NCI-H526 (cell line): ENCODE measurements at regions not wholly inside any gene's neighbourhood (a gene's known extent, or its start where the extent isn't known, plus 50 kb on each side); places are given as distances from the start of the nearest gene placed in this dataset.

Experiments
- DNase-seq, 2 experiments: peaks; one replicate each; lab custom pipeline; 2025; lab: John Stamatoyannopoulos, UW

DNA sequence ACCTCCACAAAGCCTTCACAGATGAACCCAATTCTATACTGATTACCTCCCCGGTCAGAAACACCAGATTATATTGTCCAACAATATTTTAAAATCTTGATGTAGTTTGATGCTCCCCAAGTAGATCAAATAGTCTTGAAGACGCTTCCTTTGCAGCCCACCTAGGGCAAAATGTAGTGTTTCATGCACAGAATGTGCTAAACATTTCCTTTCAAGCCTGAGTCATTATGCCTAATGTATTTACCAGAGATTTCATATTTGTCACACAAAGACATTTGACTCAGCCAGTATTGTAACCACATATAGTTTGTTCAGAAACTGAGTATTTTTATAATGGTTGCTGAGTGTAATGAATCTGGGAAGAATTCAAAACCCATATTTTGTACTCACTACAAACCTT lies 1396.8 kb downstream of the LRRC4C start:
- DNase-seq = no peak

DNA sequence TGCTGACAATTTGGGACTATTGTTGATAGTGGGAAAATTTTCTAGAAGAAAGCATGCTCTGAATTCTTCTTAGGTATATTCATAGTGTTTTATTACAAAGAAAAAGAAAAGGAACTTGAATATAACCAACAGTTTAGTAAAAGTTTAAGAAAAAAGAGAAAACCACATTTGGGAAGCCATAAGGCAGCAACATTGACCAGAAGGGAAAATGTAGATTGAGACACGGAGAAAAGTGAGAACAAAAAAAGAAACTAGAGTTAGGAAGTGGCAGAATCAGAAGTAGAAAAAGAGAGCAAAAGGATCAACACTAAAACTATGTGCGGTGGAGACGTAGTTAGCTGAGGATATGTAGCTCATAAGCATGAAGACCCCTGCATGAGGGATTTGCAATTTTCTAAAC lies 1398.2 kb downstream of the LRRC4C start:
- DNase-seq = no peak

DNA sequence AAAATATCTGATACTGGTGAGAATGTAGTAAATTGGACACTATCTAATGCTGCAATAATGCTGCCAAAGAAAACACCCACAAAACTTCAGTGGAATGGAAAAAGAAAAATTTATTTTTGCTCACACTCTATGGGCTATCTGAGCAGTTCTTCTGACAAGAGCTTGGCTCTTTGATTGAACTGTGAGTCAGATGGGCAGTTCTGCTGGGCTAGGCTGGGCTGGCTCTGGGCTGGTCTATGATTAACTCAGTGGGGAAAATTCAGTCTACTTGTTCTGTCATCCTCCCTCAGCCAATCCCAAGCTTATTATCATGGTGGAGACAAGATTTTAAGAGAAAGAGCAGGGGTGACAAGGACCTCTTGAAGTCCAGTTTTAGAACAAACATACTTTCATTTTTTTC lies 1404.8 kb downstream of the LRRC4C start:
- no peak for DNase-seq

DNA sequence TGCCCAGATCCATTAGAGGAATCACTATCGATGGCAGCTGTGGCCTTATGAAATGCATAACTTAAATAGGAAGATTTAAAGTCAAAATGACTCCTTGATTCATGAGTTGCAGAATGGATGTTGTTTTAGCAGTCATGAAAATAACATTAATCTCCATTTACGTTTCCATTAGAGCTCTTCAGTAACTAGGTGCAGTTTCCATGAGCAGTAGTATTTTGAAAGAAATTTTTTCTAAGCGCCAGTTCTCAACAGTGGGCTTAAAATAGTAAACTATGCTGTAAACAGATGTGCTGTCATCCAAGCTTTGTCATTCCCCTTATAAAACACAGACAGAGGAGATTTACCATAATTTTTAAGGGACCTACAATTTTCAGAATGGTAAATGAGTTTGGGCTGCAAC lies 1414.1 kb downstream of the LRRC4C start:
- DNase-seq = no peak

DNA sequence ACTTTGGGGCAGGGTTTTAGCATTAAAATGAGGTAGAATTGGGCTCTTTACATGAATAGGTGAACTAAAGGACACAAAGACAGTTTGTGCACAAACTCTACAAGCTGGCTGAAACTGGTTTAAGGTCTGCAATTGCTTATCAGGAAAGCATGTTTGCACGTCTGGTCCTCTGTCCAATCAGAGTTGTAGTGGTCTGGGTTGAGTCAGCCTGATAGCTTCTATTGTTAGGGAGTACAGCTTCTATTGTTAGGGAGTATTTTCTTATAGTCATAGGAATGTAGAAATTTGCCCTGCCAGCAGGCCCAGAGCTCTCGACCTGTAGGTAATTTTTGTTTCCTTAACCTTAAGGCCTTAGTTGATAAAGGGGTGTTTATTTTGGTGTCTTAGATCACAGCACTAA lies 1422.4 kb downstream of the LRRC4C start:
- DNase-seq = no peak

DNA sequence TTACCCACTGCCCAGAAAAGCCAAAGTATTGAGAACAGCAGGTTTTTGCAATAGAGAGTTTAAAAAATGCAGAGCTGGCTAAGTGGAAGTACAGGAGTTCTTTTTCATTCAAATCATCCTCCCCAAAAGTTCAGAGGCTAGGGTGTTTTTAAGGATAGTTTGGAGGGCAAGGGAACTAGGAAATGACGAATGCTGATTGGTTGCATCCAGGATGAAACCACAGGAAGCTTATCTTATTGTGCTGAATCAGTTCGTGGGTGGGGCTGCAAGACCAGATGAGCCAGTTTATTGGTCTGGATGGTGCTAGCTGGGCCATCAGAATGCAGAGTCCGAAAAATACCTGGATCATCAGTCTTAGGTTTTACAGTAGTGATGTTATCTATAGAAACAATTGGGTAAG lies 1427.1 kb downstream of the LRRC4C start:
- DNase-seq = no peak

DNA sequence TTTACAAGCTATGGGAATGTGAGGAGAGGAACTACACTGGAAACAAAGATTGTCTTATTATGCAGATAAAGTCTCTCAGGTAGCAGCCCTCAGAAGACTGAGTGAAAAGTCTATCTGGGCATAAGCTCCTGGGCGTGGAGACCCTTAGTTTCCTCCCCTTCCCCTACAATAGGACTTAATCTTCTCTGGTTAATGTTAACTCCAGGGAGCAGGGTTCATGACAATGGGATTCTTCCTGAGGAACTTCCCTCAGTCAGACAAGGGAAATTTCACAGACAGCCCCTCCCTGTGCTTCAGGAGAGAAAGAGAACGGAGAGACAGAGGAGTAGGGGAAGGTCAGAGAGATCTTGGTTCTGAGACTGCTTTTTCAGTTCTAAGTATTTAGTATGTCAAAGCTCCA lies 1428.6 kb downstream of the LRRC4C start:
- no peak for DNase-seq

DNA sequence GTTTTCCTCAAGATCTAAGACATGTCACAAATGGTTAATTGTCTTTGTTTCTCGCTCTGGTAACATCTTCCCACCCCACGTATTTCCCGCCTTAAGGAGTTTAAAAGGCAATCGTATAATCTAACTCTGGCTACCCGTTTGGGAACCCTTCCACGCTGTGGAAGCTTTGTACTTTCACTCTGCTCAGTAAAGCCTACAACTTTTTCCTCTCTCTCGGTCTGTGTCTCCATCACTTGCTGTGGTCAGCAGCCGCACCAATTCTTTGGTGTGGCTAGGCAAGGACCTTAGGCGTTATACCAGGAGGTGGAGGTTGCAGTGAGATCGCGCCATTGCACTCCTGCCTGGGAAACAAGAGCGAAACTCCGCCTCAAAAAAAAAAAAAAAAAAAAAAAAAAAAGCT lies 1430.1 kb downstream of the LRRC4C start:
- no peak for DNase-seq

DNA sequence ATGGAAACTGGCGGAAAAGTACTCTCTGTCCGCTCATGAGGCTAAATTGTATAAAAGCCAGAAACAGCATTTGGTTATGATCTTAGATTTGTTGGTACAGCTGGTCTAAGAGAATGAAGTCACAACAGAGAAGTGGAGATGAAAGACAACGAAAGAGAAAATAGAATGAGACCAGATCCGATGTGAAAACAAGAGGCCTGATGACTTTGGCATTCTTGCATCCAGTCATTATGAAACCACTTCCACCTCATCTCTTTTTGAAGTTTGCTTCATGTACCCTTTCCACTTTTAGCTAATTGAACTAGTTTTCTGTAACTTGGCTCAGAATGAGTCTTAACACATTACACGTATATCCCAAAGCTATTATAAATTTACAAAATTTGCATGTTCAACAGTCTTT lies 1431.7 kb downstream of the LRRC4C start:
- no peak for DNase-seq

DNA sequence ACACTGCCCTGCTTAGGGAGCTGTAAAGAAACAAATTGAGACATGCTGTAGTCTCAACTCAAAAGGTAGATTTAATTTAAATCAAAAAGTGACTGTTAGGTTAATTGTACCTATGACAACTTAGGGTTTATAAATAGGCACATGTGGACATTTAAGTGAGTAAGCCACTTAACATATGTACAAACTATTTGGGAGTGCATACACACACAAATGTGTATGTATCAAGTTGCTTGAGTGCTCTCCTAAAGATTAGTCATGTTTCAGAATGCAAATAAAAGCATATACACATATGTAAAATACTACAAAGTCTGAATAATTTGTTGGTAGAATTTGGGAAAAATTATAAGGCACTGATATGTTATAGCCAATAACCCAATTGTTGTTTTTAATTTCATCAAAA lies 1435.7 kb downstream of the LRRC4C start:
- DNase-seq = no peak

DNA sequence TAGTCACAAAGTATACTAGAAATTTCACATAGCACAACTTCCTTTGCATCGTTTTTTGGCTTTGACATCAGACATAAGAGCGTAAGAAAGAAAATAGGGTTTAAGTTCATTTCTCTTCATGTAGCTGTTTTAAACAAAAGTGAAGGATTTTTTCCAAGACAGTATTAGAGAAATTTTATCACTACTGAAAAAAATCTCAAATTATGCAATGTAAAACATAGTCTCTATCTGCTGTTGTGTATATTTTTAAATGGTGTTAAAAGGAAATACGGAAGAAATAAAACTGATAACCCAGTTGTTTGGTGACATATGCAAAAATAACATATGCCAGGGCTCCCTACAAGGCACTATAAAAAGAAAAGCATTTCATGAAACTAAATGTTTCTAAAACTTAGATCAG lies 1449.4 kb downstream of the LRRC4C start:
- DNase-seq = no peak

DNA sequence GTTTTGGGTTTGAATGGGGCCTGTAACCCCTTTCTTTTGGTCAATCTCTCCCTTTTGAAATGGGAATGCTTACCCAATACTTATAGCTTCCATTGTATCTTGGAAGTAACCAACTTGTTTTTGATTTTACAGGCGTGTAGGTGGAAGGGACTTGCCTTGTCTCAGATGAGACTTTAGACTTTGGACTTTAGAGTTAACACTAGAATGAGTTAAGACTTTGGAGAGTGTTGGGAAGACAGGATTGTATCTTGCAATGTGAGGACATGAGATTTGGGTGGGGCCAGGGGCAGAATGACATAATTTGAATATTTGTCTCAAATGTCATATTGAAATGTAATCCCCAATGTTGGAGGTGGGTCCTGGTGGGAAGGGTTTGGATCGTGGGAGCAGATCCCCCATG lies 1466.9 kb downstream of the LRRC4C start:
- no peak for DNase-seq

DNA sequence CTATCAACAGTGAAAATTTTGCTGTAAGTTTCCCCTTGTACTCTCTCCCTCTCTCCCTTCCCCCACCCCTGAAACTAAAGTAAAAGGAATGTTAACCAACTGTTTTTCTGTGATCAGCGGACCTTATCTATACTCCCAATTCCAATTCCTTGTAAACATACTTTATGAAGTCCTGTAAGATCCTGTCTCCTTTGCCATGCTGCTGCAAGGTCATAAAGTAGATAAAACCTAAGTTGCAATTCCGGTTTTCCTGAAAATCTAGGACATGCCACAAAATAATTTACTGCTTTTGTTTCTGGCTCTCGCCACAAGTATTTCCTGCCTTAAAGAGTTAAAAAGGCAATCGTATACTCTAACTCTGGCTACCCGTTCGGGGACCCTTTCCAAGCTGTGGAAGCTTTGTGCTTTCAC lies 1469.0 kb downstream of the LRRC4C start:
- DNase-seq = no peak

DNA sequence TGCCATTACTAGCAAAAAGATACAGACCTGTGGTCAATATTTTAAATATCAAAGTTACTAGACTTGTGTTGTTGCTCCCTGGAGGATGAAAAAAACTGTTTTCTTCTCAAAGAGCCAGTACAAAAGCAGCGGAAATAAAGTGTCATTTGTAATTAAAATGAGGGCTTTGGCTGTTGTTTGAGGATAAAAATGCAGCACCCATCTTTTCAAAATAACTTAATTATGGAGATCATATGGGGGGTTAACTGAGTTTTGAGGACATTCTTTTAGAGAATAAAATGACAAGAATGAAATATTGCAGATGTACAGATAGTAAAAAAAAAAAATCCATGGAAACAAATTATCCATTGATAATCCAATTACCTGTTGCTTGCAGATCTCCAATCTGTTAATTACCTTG lies 1484.4 kb downstream of the LRRC4C start:
- no peak for DNase-seq

DNA sequence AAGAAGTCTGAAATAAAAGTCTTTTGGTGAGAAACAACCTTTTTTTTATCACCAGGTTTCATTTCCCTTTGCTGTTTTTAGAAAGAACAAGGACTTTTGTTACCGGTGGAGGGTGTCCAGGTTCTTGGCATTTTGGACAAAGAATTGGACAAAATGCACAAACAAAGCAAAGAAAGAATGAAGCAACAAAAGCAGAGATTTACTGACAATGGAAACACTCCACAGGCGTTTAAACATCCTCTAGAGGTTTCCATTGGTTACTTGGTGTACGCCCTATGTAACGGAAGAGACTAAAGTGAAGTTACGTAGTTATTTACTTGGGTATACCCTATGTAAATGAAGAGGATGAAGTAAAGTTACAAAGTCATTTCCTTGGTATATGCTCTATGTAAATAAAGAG lies 1487.0 kb downstream of the LRRC4C start:
- no peak for DNase-seq

DNA sequence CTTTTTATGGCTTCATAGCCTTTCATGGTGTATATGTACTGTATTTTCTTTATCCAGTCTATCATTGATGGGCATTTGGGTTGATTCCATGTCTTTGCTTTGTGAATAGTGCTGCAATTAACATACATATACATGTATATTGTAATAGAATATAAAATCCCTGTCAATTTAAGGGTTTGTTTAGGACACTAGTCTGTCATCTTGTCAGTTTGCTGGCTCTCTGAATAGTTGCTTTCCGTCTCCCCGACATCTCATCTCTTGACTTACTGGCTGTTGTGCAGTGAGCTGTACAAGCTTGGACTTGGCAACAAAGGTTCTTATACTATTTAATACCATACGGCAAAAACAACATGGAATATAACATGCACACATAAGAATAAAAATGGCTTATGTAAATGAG lies 1487.5 kb downstream of the LRRC4C start:
- DNase-seq = no peak

DNA sequence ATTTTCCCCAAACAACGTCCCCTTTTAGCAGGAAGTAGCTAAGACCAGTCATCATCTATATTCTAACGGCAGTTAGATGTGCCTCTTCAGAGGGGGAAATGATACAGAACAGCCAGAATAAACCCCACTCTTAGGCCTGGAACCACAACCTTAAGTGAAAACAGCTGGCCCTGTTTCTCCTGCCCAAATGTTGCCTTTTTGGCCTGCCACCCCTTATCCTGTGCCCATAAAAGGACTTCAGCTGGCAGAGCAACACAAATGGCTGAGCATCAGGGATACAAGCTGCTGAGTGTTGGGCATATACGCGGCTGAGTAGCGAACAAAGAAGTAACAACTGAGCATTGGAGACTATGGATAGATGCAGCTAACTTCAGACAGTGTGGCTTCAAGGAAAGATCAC lies 1491.4 kb downstream of the LRRC4C start:
- no peak for DNase-seq

DNA sequence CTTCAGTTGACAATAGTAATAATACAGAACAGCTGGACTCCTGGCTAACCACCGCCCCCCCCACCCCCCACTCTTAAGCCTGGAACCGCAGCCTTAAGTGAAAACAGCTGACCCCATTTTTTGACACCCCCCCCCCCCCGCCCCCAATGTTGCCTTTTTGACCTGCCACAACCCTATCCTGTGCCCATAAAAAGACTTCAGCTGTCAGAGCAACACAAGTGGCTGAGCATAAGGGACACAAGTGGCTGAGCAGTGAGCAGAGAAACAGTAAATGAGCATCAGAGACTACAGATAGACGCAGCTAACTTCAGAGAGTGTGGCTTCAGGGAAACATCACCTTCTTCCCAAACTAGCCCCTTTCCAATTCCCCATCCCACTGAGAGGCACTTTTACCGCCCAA lies 1493.8 kb downstream of the LRRC4C start:
- DNase-seq = no peak

DNA sequence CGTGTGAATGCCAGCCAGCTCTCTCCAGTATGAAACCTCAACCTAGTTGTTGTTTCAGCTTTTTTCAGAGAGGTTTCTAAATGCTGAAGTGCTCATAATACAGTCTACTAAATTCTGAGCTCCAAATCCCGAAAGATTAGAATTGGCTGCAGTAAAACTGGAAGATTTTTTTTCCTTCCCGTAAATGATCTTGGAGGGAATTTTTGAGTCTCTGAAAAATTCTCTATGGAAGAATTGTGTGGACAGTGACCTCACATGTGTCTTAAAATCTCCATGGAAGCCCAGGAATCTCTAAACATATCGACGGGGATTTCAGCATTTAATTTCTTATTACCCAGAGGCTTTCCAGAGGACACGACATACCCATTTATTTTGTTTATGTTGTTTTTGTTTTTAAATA lies 1499.2 kb downstream of the LRRC4C start:
- DNase-seq = no peak

DNA sequence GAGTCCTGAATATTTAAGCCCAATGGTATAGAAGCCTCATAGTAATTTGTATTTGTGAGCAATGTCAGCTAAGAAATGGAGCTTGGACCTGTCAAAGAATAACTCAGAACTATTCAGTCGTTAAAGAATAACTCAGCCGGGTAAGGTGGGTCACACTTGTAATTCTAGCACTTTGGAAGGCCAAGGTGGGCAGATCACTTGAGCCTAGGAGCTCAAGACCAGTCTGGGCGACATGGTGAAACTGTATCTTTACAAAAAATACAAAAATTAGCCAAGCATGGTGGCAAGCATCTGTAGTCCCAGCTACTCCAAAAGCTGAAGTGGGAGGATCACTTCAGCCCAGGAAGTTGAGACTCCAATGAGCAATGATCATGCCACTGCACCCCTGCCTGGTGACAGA lies 1526.5 kb downstream of the LRRC4C start:
- DNase-seq = no peak

DNA sequence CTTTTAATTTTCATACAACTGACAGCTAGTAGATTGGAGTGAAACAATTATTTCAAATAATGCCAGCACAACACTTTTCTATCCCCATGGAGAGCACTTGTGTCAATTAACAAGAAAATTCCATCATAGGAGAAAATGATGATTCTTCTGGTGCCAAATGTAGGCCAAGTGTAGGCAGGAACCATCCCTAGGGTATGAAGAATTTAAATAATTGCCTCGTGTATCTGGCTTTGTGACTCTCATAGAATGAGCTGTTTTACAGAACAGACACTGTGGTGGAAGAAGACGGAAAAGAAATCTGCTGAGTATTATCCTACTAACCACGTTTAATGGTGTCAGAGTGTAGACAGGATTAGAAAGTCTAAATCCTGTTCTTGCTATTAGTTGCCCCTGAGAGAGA lies 1542.2 kb downstream of the LRRC4C start:
- DNase-seq = no peak

DNA sequence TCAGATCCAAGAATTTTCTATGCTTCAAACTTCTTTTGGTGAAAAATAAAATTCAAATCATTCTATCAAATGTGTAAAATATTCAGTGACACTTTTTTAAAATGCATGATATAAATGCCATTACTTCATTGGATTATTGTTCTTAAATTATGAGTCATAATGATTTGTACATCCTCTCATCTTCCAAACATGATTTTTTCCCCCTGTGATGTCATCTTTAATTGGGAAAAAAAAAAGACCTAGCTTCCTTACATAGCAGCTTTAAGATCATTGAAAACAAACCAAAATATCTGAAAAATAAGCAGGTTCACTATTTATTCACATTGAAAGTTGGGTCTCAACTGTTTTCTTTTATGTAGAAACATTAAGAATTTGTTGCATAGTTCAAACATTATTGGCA lies 1549.4 kb downstream of the LRRC4C start:
- DNase-seq = no peak

DNA sequence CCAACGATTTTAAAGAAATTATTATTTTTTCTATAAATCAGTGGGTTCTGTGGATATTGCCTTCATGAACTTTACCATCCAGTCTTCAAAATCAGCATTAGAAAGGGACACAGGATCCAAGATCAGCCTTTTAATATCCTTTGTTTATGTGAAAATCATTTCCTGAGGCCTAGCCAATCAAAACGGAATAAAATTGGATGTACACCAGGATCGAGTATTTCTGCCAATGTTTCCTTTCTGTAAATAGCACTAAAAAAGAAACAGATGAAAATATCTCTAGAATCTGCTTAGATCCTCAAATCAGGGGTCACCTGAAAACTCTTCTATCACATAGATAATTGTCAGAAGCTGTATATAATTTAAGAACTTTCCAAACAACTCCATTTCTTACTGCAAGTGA lies 1598.5 kb downstream of the LRRC4C start:
- DNase-seq = no peak

DNA sequence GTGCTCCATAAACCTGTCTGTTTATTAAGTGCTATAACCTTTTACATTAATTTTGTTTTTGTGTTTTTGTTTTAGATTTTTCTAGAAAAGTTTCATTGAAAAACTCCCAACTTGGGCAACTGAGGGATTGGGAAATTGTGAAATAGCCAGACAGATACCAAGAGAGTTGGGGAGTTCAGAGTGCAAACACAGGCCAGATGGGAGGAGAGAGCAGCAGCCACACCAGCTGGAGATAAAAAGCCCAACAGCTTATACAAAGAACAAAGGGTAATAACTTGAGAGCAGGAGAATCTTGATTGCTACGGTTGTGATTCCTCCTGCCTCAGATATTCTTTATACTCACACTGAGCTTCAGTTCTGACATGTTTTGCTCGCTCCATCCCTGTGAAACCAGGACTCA lies 1642.2 kb downstream of the LRRC4C start:
- DNase-seq = no peak

DNA sequence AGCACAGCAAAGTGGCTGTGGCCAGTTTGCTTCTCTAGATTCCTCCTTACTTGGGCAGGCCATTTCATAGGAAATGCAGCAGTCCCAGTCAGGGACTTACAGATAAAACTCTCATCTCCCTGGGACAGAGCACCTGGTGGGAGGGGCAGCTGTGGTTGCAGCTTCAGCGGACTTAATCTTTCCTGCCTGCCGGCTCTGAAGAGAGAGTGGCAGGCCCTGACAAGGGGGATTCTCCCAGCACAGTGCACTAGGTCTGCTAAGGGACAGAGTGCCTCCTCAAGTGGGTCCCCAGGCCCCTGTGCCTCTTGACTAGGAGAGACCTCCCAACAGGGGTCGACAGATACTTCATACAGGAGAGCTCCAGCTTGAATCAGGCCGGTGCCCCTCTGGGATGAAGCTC lies 1649.1 kb downstream of the LRRC4C start:
- no peak for DNase-seq
